Neural progenitor cell (in vitro differentiated cells): ENCODE measurements at regions not wholly inside any gene's neighbourhood (a gene's known extent, or its start where the extent isn't known, plus 50 kb on each side); places are given as distances from the start of the nearest gene placed in this dataset.
A peak's percentile ranks its signal among the peaks of the same experiment; 100 is the strongest.

Source experiments
- DNase-seq: peaks from one replicate; pipeline ENCODE4 v3.0.0-alpha.2; 2016; ENCODE audit warnings: low spot score
- H2AFZ ChIP-seq: fragments of 200-600 bp; sonication (generic); replicated peaks from 2 replicates; pipeline ENCODE4 v1.6.1; 2016; ENCODE audit warnings: antibody characterized with exemption
- H3F3A ChIP-seq: fragments of 200-600 bp; sonication (generic); 2 replicates; pipeline ENCODE4 v1.6.1; 2016; ENCODE audit warnings: antibody characterized with exemption, low read depth
- H3K27ac ChIP-seq: fragments of 200-600 bp; sonication (generic); 2 replicates; pipeline ENCODE4 v1.5.1; 2016; ENCODE audit warnings: mild to moderate bottlenecking
- H3K27me3 ChIP-seq: fragments of 200-600 bp; sonication (generic); 2 replicates; pipeline ENCODE4 v1.6.1; 2016; ENCODE audit warnings: mild to moderate bottlenecking, moderate library complexity
- H3K36me3 ChIP-seq: fragments of 200-600 bp; sonication (generic); 2 replicates; pipeline ENCODE4 v1.5.1; 2016
- H3K4me1 ChIP-seq: fragments of 200-600 bp; sonication (generic); 2 replicates; pipeline ENCODE4 v1.6.1; 2016; ENCODE audit warnings: mixed run types
- H3K4me2 ChIP-seq: fragments of 200-600 bp; sonication (generic); 2 replicates; pipeline ENCODE4 v1.6.1; 2016
- H3K4me3 ChIP-seq: fragments of 200-600 bp; sonication (generic); 2 replicates; pipeline ENCODE4 v1.5.1; 2016
- H3K79me2 ChIP-seq: fragments of 200-600 bp; sonication (generic); 2 replicates; pipeline ENCODE4 v1.6.1; 2016; ENCODE audit warnings: low read depth
- H3K9ac ChIP-seq: fragments of 200-600 bp; sonication (generic); 2 replicates; pipeline ENCODE4 v1.6.1; 2016
- H3K9me3 ChIP-seq: fragments of 200-600 bp; sonication (generic); 2 replicates; pipeline ENCODE4 v1.5.1; 2016; ENCODE audit warnings: low read depth
- H4K20me1 ChIP-seq: fragments of 200-600 bp; sonication (generic); 2 replicates; pipeline ENCODE4 v1.6.1; 2016; ENCODE audit warnings: low read depth
- H3K27ac Mint-ChIP-seq: 3 replicates; pipeline ENCODE4 v1.8.0; 2021; ENCODE audit warnings: mixed read lengths
- H3K27me3 Mint-ChIP-seq: 2 replicates; pipeline ENCODE4 v1.8.0; 2022; ENCODE audit warnings: low read depth, mild to moderate bottlenecking, inconsistent platforms, moderate library complexity, mixed read lengths; ENCODE audit not compliant: insufficient read depth
- H3K36me3 Mint-ChIP-seq: 3 replicates; pipeline ENCODE4 v1.8.0; 2021; ENCODE audit warnings: mixed read lengths
- H3K4me1 Mint-ChIP-seq: 3 replicates; pipeline ENCODE4 v1.8.0; 2021; ENCODE audit warnings: mixed read lengths
- H3K4me3 Mint-ChIP-seq: 3 replicates; pipeline ENCODE4 v1.8.0; 2021; ENCODE audit warnings: mild to moderate bottlenecking, moderate library complexity, mixed read lengths
- H3K9me3 Mint-ChIP-seq: 3 replicates; pipeline ENCODE4 v1.8.0; 2020; ENCODE audit warnings: mixed read lengths
- CTCF ChIP-seq: fragments of 200-600 bp; sonication (generic); IDR thresholded peaks from 2 replicates; pipeline ENCODE4 v1.5.1; 2017; ENCODE audit warnings: antibody characterized with exemption, mild to moderate bottlenecking
- EZH2 ChIP-seq: fragments of 200-600 bp; sonication (generic); IDR thresholded peaks from 2 replicates; pipeline ENCODE4 v1.6.1; 2017; ENCODE audit warnings: antibody characterized with exemption, mild to moderate bottlenecking, moderate library complexity
- EZH2phosphoT487 ChIP-seq: fragments of 200-600 bp; sonication (generic); IDR thresholded peaks from 2 replicates; pipeline ENCODE4 v1.6.1; 2017; ENCODE audit warnings: antibody characterized with exemption

GRCh38 chr5:145680767-145681166 is 154.4 kb downstream of the PRELID2 start:
- Histone ChIP-seq H3K36me3 (no peaks in the 10 kb centered on the region), H3K4me3 (no peak overlapping the region), H3K4me1 (no peaks in the 10 kb centered on the region), H3K27me3 (no peaks in the 10 kb centered on the region), H3K4me2 (no peak overlapping the region), H3K27ac (no peak overlapping the region), H3K79me2 (no peaks in the 10 kb centered on the region), H3K9ac (no peak overlapping the region), H4K20me1 (no peaks in the 10 kb centered on the region), H2AFZ (no peak overlapping the region), H3K9me3 (no peaks in the 10 kb centered on the region), H3F3A (no peaks in the 10 kb centered on the region)
- no peaks in the 10 kb centered on the region for H3K9me3 Mint-ChIP-seq
- DNase-seq, result no peak
- H3K36me3 Mint-ChIP-seq, result no peaks in the 10 kb centered on the region
- H3K27ac Mint-ChIP-seq, result no peak overlapping the region
- TF ChIP-seq EZH2phosphoT487 (no peak), EZH2 (no peak), CTCF (no peak)
- H3K4me1 Mint-ChIP-seq, result peaks cover 3% of the 10 kb centered on the region
- H3K27me3 Mint-ChIP-seq, result no peaks in the 10 kb centered on the region
- H3K4me3 Mint-ChIP-seq, result no peak overlapping the region

GRCh38 chr5:145680169-145680568 is 155.0 kb downstream of the PRELID2 start:
- no peaks in the 10 kb centered on the region for H3K79me2 ChIP-seq
- no peak overlapping the region for H3K4me2 ChIP-seq
- no peaks in the 10 kb centered on the region for H3K36me3 ChIP-seq
- H3K4me1 Mint-ChIP-seq, result peaks cover 3% of the 10 kb centered on the region
- H3K27me3 ChIP-seq, result no peaks in the 10 kb centered on the region
- H2AFZ ChIP-seq, result no peak overlapping the region
- H3K27ac ChIP-seq, result no peak overlapping the region
- no peak overlapping the region for H3K4me3 Mint-ChIP-seq
- TF ChIP-seq CTCF, result peak; percentile 48
- TF ChIP-seq EZH2phosphoT487, result no peak
- TF ChIP-seq EZH2, result no peak
- H3K36me3 Mint-ChIP-seq, result no peaks in the 10 kb centered on the region
- H3K4me1 ChIP-seq, result no peaks in the 10 kb centered on the region
- H3K27me3 Mint-ChIP-seq, result no peaks in the 10 kb centered on the region
- no peak overlapping the region for H3K27ac Mint-ChIP-seq
- DNase-seq, result peak; percentile 26
- H3K9me3 Mint-ChIP-seq, result no peaks in the 10 kb centered on the region
- H3K4me3 ChIP-seq, result no peak overlapping the region
- no peaks in the 10 kb centered on the region for H3K9me3 ChIP-seq
- no peak overlapping the region for H3K9ac ChIP-seq
- no peaks in the 10 kb centered on the region for H4K20me1 ChIP-seq
- H3F3A ChIP-seq, result no peaks in the 10 kb centered on the region

GRCh38 chr5:145678255-145678654 is 156.9 kb downstream of the PRELID2 start:
- Histone ChIP-seq H3K27me3 (no peaks in the 10 kb centered on the region), H3K27ac (no peak overlapping the region), H4K20me1 (no peaks in the 10 kb centered on the region), H3K4me2 (no peak overlapping the region), H3K79me2 (no peaks in the 10 kb centered on the region), H3K9me3 (no peaks in the 10 kb centered on the region), H3K4me1 (no peaks in the 10 kb centered on the region), H3K9ac (no peak overlapping the region), H3F3A (no peaks in the 10 kb centered on the region), H3K4me3 (no peak overlapping the region), H3K36me3 (no peaks in the 10 kb centered on the region), H2AFZ (no peak overlapping the region)
- H3K9me3 Mint-ChIP-seq, result no peaks in the 10 kb centered on the region
- H3K36me3 Mint-ChIP-seq, result no peaks in the 10 kb centered on the region
- no peaks in the 10 kb centered on the region for H3K27me3 Mint-ChIP-seq
- no peak overlapping the region for H3K4me3 Mint-ChIP-seq
- H3K27ac Mint-ChIP-seq, result no peak overlapping the region
- TF ChIP-seq EZH2phosphoT487, result no peak
- no peak for TF ChIP-seq CTCF
- no peak for TF ChIP-seq EZH2
- peaks cover 3% of the 10 kb centered on the region for H3K4me1 Mint-ChIP-seq
- DNase-seq, result no peak
